ENCODE measurements at regions not wholly inside any gene's neighbourhood (a gene's known extent, or its start where the extent isn't known, plus 50 kb on each side); places are given as distances from the start of the nearest gene placed in this dataset.
"Not testable (repeated sequence)": the region's sequence is repeated elsewhere in the genome, so short reads cannot be mapped to it uniquely, and the experiment has no call there.

GRCh38 chr5:44085083-44085482 lies 304.1 kb downstream of the FGF10 start:
- Histone ChIP-seq H3K36me3 (ENCODE audit: control insufficient read depth, insufficient read depth, low read length) (no peaks in the 10 kb centered on the region), H3K27ac (ENCODE audit: low read length) (no peak overlapping the region), H3K4me3 (ENCODE audit: low read depth in 2 of 2, low read length in 2 of 2) (no peak overlapping the region), H3K9me3 (ENCODE audit: control insufficient read depth, insufficient read depth, low read depth, low read length) (no peaks in the 10 kb centered on the region), H3K27me3 (ENCODE audit: control insufficient read depth, insufficient read depth, low read length) (no peaks in the 10 kb centered on the region), H3K4me1 (ENCODE audit: control insufficient read depth, insufficient read depth, low read length) (no peaks in the 10 kb centered on the region)
- intact Hi-C loops (cut with micrococcal nuclease; ENCODE audit: unreplicated experiment): no loop called here
- ATAC-seq: no peak
- TF ChIP-seq POLR2AphosphoS5 (IDR thresholded peaks at IDR 0.05; ENCODE audit: low read depth, low read length): no peak
- no peak for TF ChIP-seq TCF7L2 (IDR thresholded peaks at IDR 0.05; ENCODE audit: low read depth, low read length)
- no peak for TF ChIP-seq CTCF (IDR thresholded peaks at IDR 0.05)
- TF ChIP-seq SIN3A (IDR thresholded peaks at IDR 0.05; ENCODE audit: borderline replicate concordance, insufficient read depth, low read depth, low read length): no peak
- no peak for TF ChIP-seq REST (IDR thresholded peaks at IDR 0.05; ENCODE audit: insufficient read depth in 1 of 2, low read depth in 2 of 2, low read length in 1 of 2)
- in situ Hi-C loops (cut with HindIII; ENCODE audit: low pct_unique_long_range_greater_than_20kb, low sequenced_read_pairs): no loop called here
- CTCF ChIA-PET: interaction anchor here (0.7 kb wide), 1 partner anchor 512 kb away, joined by 5 read pairs; no protein-coding TSS in a partner anchor
- DNase-seq (ENCODE audit: low read depth, low spot score): no peak
- BruUV-seq (replicated peaks): no TSS peak
- POLR2A ChIA-PET: no interaction called here

- H3K4me1 ChIP-seq (ENCODE audit: control insufficient read depth, insufficient read depth, low read length); DNase-seq (ENCODE audit: low read depth, low spot score); H3K27me3 ChIP-seq (ENCODE audit: control insufficient read depth, insufficient read depth, low read length); H3K4me3 ChIP-seq (ENCODE audit: low read depth in 2 of 2, low read length in 2 of 2); intact Hi-C loops (cut with micrococcal nuclease; ENCODE audit: unreplicated experiment); H3K36me3 ChIP-seq (ENCODE audit: control insufficient read depth, insufficient read depth, low read length); BruUV-seq (replicated peaks); CTCF ChIA-PET; ATAC-seq; POLR2A ChIA-PET; H3K9me3 ChIP-seq (ENCODE audit: control insufficient read depth, insufficient read depth, low read depth, low read length); in situ Hi-C loops (cut with HindIII; ENCODE audit: low pct_unique_long_range_greater_than_20kb, low sequenced_read_pairs); H3K27ac ChIP-seq (ENCODE audit: low read length): not testable (repeated sequence)
Observed at GRCh38 chr5:44074547-44074946, 314.7 kb downstream of the FGF10 start.

GRCh38 chr5:44051591-44051990 lies 337.6 kb downstream of the FGF10 start:
- no peak overlapping the region for H3K4me3 ChIP-seq (ENCODE audit: low read depth in 2 of 2, low read length in 2 of 2)
- ATAC-seq (no peak), DNase-seq (ENCODE audit: low read depth, low spot score) (no peak)
- no peaks in the 10 kb centered on the region for H3K4me1 ChIP-seq (ENCODE audit: control insufficient read depth, insufficient read depth, low read length)
- in situ Hi-C loops (cut with HindIII; ENCODE audit: low pct_unique_long_range_greater_than_20kb, low sequenced_read_pairs) (no loop called here), intact Hi-C loops (cut with micrococcal nuclease; ENCODE audit: unreplicated experiment) (no loop called here)
- no peaks in the 10 kb centered on the region for H3K27me3 ChIP-seq (ENCODE audit: control insufficient read depth, insufficient read depth, low read length)
- TF ChIP-seq REST (IDR thresholded peaks at IDR 0.05; ENCODE audit: insufficient read depth in 1 of 2, low read depth in 2 of 2, low read length in 1 of 2): no peak
- TF ChIP-seq SIN3A (IDR thresholded peaks at IDR 0.05; ENCODE audit: borderline replicate concordance, insufficient read depth, low read depth, low read length): no peak
- TF ChIP-seq CTCF (IDR thresholded peaks at IDR 0.05): no peak
- TF ChIP-seq POLR2AphosphoS5 (IDR thresholded peaks at IDR 0.05; ENCODE audit: low read depth, low read length): no peak
- TF ChIP-seq TCF7L2 (IDR thresholded peaks at IDR 0.05; ENCODE audit: low read depth, low read length): no peak
- H3K27ac ChIP-seq (ENCODE audit: low read length): no peak overlapping the region
- POLR2A ChIA-PET: no interaction called here
- CTCF ChIA-PET: interaction anchor here (0.6 kb wide), 1 partner anchor 566 kb away, joined by 6 read pairs; no protein-coding TSS in a partner anchor
- no peaks in the 10 kb centered on the region for H3K36me3 ChIP-seq (ENCODE audit: control insufficient read depth, insufficient read depth, low read length)
- H3K9me3 ChIP-seq (ENCODE audit: control insufficient read depth, insufficient read depth, low read depth, low read length): no peaks in the 10 kb centered on the region
- no TSS peak for BruUV-seq (replicated peaks)
